ENCODE measurements at regions not wholly inside any gene's neighbourhood (a gene's known extent, or its start where the extent isn't known, plus 50 kb on each side); places are given as distances from the start of the nearest gene placed in this dataset.

GRCh38 chr2:203805486-203805838, 62.1 kb upstream of the CTLA4 start:
- TF ChIP-seq CTCF (IDR thresholded peaks at IDR 0.05; ENCODE audit: low read depth, low read length): no peak
- no peak overlapping the region for H3K4me3 ChIP-seq (replicated peaks in 1 of 2; ENCODE audit: low read depth in 2 of 2, low read length in 2 of 2)
- no peak for DNase-seq (ENCODE audit: low read depth in 2 of 2)

GRCh38 chr2:203806761-203807160, 60.8 kb upstream of the CTLA4 start:
- DNase-seq (ENCODE audit: low read depth in 2 of 2): no peak
- H3K4me3 ChIP-seq (replicated peaks in 1 of 2; ENCODE audit: low read depth in 2 of 2, low read length in 2 of 2): no peak overlapping the region
- no peak for TF ChIP-seq CTCF (IDR thresholded peaks at IDR 0.05; ENCODE audit: low read depth, low read length)

GRCh38 chr2:203808046-203808750, 59.4 kb upstream of the CTLA4 start:
- no peak for TF ChIP-seq CTCF (IDR thresholded peaks at IDR 0.05; ENCODE audit: low read depth, low read length)
- no peak overlapping the region for H3K4me3 ChIP-seq (replicated peaks in 1 of 2; ENCODE audit: low read depth in 2 of 2, low read length in 2 of 2)
- DNase-seq (ENCODE audit: low read depth in 2 of 2): peak; percentile 88 to 95

GRCh38 chr2:203809084-203809521, 58.5 kb upstream of the CTLA4 start:
- H3K4me3 ChIP-seq (replicated peaks in 1 of 2; ENCODE audit: low read depth in 2 of 2, low read length in 2 of 2): no peak overlapping the region
- TF ChIP-seq CTCF (IDR thresholded peaks at IDR 0.05; ENCODE audit: low read depth, low read length): no peak
- DNase-seq (ENCODE audit: low read depth in 2 of 2): peak; percentile 78 to 80

- TF ChIP-seq CTCF (IDR thresholded peaks at IDR 0.05; ENCODE audit: low read depth, low read length): no peak
- no peak overlapping the region for H3K4me3 ChIP-seq (replicated peaks in 1 of 2; ENCODE audit: low read depth in 2 of 2, low read length in 2 of 2)
- DNase-seq (ENCODE audit: low read depth in 2 of 2): no peak
Measured at GRCh38 chr2:203809991-203810510, 57.5 kb upstream of the CTLA4 start.

- DNase-seq (ENCODE audit: low read depth in 2 of 2): peak; percentile 87 to 91
- peak; percentile 3 for TF ChIP-seq CTCF (IDR thresholded peaks at IDR 0.05; ENCODE audit: low read depth, low read length)
- no peak overlapping the region for H3K4me3 ChIP-seq (replicated peaks in 1 of 2; ENCODE audit: low read depth in 2 of 2, low read length in 2 of 2)
Measured at GRCh38 chr2:203811491-203812221, 55.9 kb upstream of the CTLA4 start.

All from cardiac fibroblast (primary cell).